Esophagus squamous epithelium (tissue), 4 donors: ENCODE measurements at regions not wholly inside any gene's neighbourhood (a gene's known extent, or its start where the extent isn't known, plus 50 kb on each side); places are given as distances from the start of the nearest gene placed in this dataset.

Experiments
- CTCF ChIP-seq, 6 experiments: fragments of 450-650 bp in 4 of 6; fragments of 200-600 bp in 2 of 6; sonication (generic) in 2 of 6; IDR thresholded peaks; one replicate each; pipeline ENCODE4 v1.5.1; 2016 to 2019; ENCODE audit warnings: antibody characterized with exemption in 6 of 6, mild to moderate bottlenecking in 4 of 6, moderate library complexity in 4 of 6
- POLR2A ChIP-seq, 4 donors: fragments of 450-650 bp; IDR thresholded peaks; one replicate each; pipeline ENCODE4 v1.6.1; 2017; ENCODE audit warnings: antibody characterized with exemption in 4 of 4, mild to moderate bottlenecking in 4 of 4, moderate library complexity in 3 of 4

GRCh38 chr2:144180131-144180530, 339.8 kb downstream of the ZEB2 start:
- TF ChIP-seq CTCF (IDR thresholded peaks at IDR 0.05) (no peak), POLR2A (IDR thresholded peaks at IDR 0.05) (no peak)
